A549 (cell line): ENCODE measurements at regions not wholly inside any gene's neighbourhood (a gene's known extent, or its start where the extent isn't known, plus 50 kb on each side); places are given as distances from the start of the nearest gene placed in this dataset.

ENCODE experiments used
- ATAC-seq, 2 experiments: fragments of 200-7000 bp in 1 of 2; fragments of >200 bp in 1 of 2; cut with Nextera tagmentation in 1 of 2; cut with Tn5 transposase in 1 of 2; 3 replicates each; pipeline versions ENCODE4 v1.8.0 to v1.9.1; 2018 to 2020; ENCODE audit warnings: mild to moderate bottlenecking in 1 of 2, moderate library complexity in 1 of 2
- CTCF ChIA-PET: fragments of 300-600 bp; sonication (Branson Sonifier 250); formaldehyde crosslinking; extraction: SDS; loops from one replicate; lab custom pipeline; 2021; ENCODE audit warnings: antibody characterized with exemption, inconsistent platforms; lab: Yijun Ruan, JAX
- POLR2A ChIA-PET: fragments of 350-600 bp; formaldehyde crosslinking; extraction: SDS; loops from one replicate; lab custom pipeline; 2021; ENCODE audit warnings: antibody characterized with exemption, inconsistent platforms; lab: Yijun Ruan, JAX
- DNase-seq, 2 experiments: peaks; one replicate each; pipeline versions ENCODE4 v3.0.0 to v3.0.0-alpha.2; 2011 to 2016; ENCODE audit warnings: low read depth in 1 of 2, low spot score in 1 of 2
- FAIRE-seq: peaks from 2 replicates; lab custom pipeline; 2011; peaks lifted over from hg19 to GRCh38; lab: Jason Lieb, UNC
- H3K27ac ChIP-seq, 2 experiments: fragments of >200 bp; sonication (Bioruptor Twin); formaldehyde crosslinking; 3 replicates each; pipeline ENCODE4 v1.5.1; 2016 to 2017
- H3K4me1 ChIP-seq: fragments of >200 bp; sonication (Bioruptor Twin); formaldehyde crosslinking; 3 replicates; pipeline ENCODE4 v1.6.1; 2016
- H3K4me2 ChIP-seq: fragments of >200 bp; sonication (Bioruptor Twin); formaldehyde crosslinking; 3 replicates; pipeline ENCODE4 v1.6.1; 2016
- H3K4me3 ChIP-seq: fragments of >200 bp; sonication (Bioruptor Twin); formaldehyde crosslinking; 3 replicates; pipeline ENCODE4 v1.5.1; 2016
- H3K9me3 ChIP-seq: fragments of >200 bp; sonication (Bioruptor Twin); formaldehyde crosslinking; 3 replicates; pipeline ENCODE4 v1.6.1; 2016
- BHLHE40 ChIP-seq: IDR thresholded peaks from 2 replicates; pipeline ENCODE4 v1.6.1; 2012; ENCODE audit warnings: low read depth, low read length, inconsistent platforms
- CEBPB ChIP-seq, 2 experiments: fragments of >200 bp in 1 of 2; sonication (Bioruptor Twin) in 1 of 2; formaldehyde crosslinking in 1 of 2; IDR thresholded peaks; 2 replicates each; pipeline ENCODE4 v1.6.1; 2012 to 2016
- EHMT2 ChIP-seq: fragments of 200-600 bp; sonication (generic); IDR thresholded peaks from 2 replicates; pipeline ENCODE4 v1.6.1; 2016; ENCODE audit warnings: antibody characterized with exemption, low read depth, mild to moderate bottlenecking, moderate library complexity
- EP300 ChIP-seq, 2 experiments: fragments of >200 bp; sonication (Bioruptor Twin); formaldehyde crosslinking; IDR thresholded peaks; 2 replicates in 1 of 2; 3 replicates in 1 of 2; pipeline ENCODE4 v1.6.1; 2016 to 2017
- FOSB ChIP-seq: fragments of 250-450 bp; sonication (Bioruptor Pico); IDR thresholded peaks from 2 replicates; pipeline ENCODE4 v1.5.0; 2020; ENCODE audit warnings: mild to moderate bottlenecking, moderate library complexity
- FOSL2 ChIP-seq, 2 experiments: fragments of 450-650 bp in 1 of 2; fragments of >200 bp in 1 of 2; sonication (Bioruptor Twin) in 1 of 2; formaldehyde crosslinking; IDR thresholded peaks; 2 replicates each; pipeline versions ENCODE4 v1.5.0 to v1.6.1; 2016 to 2020; ENCODE audit warnings: mild to moderate bottlenecking in 1 of 2, moderate library complexity in 1 of 2
- GATA3 ChIP-seq: IDR thresholded peaks from 2 replicates; pipeline ENCODE4 v1.6.1; 2012; ENCODE audit warnings: borderline replicate concordance
- HDAC2 ChIP-seq: fragments of 200-600 bp; sonication (generic); IDR thresholded peaks from 2 replicates; pipeline ENCODE4 v1.6.1; 2016
- JUNB ChIP-seq: fragments of >200 bp; sonication (Bioruptor Twin); formaldehyde crosslinking; IDR thresholded peaks from 2 replicates; pipeline ENCODE4 v1.6.1; 2016
- KDM5A ChIP-seq: fragments of 200-600 bp; sonication (generic); IDR thresholded peaks from 2 replicates; pipeline ENCODE4 v1.6.1; 2016; ENCODE audit warnings: antibody characterized with exemption, mild to moderate bottlenecking
- POLR2AphosphoS2 ChIP-seq: conservative IDR thresholded peaks from 2 replicates; pipeline ENCODE4 v1.6.1; 2012; ENCODE audit warnings: low read length, improper control_type of control experiment, inconsistent platforms
- RARB ChIP-seq: fragments of 250-450 bp; sonication (Bioruptor Pico); IDR thresholded peaks from 2 replicates; pipeline ENCODE4 v1.8.0; 2021; ENCODE audit warnings: mild to moderate bottlenecking, moderate library complexity
- RCOR1 ChIP-seq: fragments of 150-350 bp; IDR thresholded peaks from 2 replicates; pipeline ENCODE4 v1.6.1; 2014; ENCODE audit warnings: antibody characterized with exemption, low read length, low read depth
- REST ChIP-seq: fragments of 200-600 bp; sonication (generic); IDR thresholded peaks from 2 replicates; pipeline ENCODE4 v1.6.1; 2016; ENCODE audit warnings: antibody characterized with exemption, mild to moderate bottlenecking, moderate library complexity
- TP53 ChIP-seq: fragments of 250-450 bp; sonication (Bioruptor Pico); IDR thresholded peaks from 2 replicates; pipeline ENCODE4 v1.5.0; 2021; ENCODE audit warnings: mild to moderate bottlenecking, moderate library complexity
- ZC3H11A ChIP-seq: fragments of 450-650 bp; IDR thresholded peaks from 2 replicates; pipeline ENCODE4 v1.6.1; 2014; ENCODE audit warnings: antibody characterized with exemption, mild to moderate bottlenecking
- ZFP36 ChIP-seq: fragments of 450-650 bp; IDR thresholded peaks from 2 replicates; pipeline ENCODE4 v1.6.1; 2014; ENCODE audit warnings: borderline replicate concordance; ENCODE audit not compliant: partially characterized antibody
- ZNF302 ChIP-seq: fragments of 250-450 bp; sonication (Bioruptor Pico); IDR thresholded peaks from 2 replicates; pipeline ENCODE4 v1.9.0; 2021; ENCODE audit warnings: inconsistent platforms, mild to moderate bottlenecking, moderate library complexity
- WGBS: methylation state at CpG from one replicate; pipeline ENCODE4 v1.1.6; 2017; ENCODE audit errors: missing lambda C conversion rate; 5-methylcytosine and 5-hydroxymethylcytosine counted together
- TF ChIP-seq, protein P1 (sequence below): IDR thresholded peaks from 2 replicates; pipeline ENCODE4 v1.6.1; 2012; ENCODE audit warnings: low read depth, borderline replicate concordance
- TF ChIP-seq, protein P2 (sequence below): fragments of 150-350 bp; IDR thresholded peaks from 2 replicates; pipeline ENCODE4 v1.6.1; 2014; ENCODE audit warnings: low read depth, mild to moderate bottlenecking, low read length
- TF ChIP-seq, protein P3 (sequence below): fragments of 250-450 bp; sonication (Bioruptor Pico); IDR thresholded peaks from 2 replicates; pipeline ENCODE4 v1.5.0; 2020; ENCODE audit warnings: low read depth, mild to moderate bottlenecking, moderate library complexity
- TF ChIP-seq, protein P4 (sequence below): IDR thresholded peaks from 2 replicates; pipeline ENCODE4 v1.6.1; 2012

DNA sequence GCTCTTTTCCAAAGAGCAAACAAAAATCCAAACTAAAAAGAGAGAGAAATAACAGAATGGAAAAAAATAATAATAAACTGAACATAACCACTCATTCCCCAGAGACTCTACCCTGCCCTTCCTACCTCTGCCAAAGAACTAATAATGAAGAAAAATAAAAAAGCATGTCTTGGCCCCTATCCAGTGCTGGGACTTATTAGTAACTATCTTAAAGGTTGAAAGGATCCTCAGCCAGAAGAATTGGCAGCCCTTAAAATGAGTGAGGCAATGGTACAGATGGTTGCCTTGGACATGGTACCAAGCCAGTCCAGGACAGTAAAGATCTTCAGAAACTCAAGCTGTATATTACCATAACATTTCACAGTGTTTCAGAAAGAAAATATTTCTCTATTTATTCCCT lies 279.3 kb downstream of the HACE1 start (continued):
- TF ChIP-seq ZC3H11A = no peak
- TF ChIP-seq, protein P1, sequence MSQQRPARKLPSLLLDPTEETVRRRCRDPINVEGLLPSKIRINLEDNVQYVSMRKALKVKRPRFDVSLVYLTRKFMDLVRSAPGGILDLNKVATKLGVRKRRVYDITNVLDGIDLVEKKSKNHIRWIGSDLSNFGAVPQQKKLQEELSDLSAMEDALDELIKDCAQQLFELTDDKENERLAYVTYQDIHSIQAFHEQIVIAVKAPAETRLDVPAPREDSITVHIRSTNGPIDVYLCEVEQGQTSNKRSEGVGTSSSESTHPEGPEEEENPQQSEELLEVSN = no peak
- TF ChIP-seq, protein P2, sequence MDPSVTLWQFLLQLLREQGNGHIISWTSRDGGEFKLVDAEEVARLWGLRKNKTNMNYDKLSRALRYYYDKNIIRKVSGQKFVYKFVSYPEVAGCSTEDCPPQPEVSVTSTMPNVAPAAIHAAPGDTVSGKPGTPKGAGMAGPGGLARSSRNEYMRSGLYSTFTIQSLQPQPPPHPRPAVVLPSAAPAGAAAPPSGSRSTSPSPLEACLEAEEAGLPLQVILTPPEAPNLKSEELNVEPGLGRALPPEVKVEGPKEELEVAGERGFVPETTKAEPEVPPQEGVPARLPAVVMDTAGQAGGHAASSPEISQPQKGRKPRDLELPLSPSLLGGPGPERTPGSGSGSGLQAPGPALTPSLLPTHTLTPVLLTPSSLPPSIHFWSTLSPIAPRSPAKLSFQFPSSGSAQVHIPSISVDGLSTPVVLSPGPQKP = no peak

DNA sequence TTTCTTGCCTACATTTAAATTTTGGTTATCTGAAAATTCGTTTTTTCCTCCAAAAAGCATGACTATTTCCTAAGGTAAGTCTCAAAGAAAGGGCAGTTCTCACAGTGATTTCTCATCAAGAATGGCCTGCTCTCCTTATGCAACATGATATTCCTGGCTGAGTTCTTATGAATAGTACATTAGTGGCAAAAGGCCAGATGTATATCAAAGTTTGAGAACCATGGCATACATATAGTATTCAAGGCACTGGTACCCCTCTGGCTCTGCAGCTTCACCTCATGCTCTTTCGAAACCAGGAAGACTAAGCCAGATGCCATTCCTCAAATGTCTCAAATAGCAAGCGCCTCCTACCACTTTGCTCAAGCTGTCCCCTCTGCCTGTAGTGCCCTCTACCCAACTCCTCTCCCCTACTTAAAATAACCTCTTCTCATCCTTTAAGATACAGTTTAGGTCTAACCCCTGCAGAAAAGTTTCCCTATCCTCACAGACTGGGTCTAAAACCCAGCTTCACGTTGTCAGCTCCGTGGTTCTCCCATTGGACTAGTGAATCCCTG lies 280.3 kb downstream of the HACE1 start:
- 27% methylated on average over 5 of the region's 5 CpGs for whole genome bisulfite sequencing
- Histone ChIP-seq H3K27ac (no peak overlapping the region), H3K4me3 (no peak overlapping the region), H3K4me1 (no peaks in the 10 kb centered on the region), H3K4me2 (no peak overlapping the region), H3K9me3 (no peaks in the 10 kb centered on the region)
- FAIRE-seq (no peak), DNase-seq (no peak), ATAC-seq (no peak)
- TF ChIP-seq CEBPB (IDR thresholded peaks at IDR 0.05) = no peak
- TF ChIP-seq, protein P3, sequence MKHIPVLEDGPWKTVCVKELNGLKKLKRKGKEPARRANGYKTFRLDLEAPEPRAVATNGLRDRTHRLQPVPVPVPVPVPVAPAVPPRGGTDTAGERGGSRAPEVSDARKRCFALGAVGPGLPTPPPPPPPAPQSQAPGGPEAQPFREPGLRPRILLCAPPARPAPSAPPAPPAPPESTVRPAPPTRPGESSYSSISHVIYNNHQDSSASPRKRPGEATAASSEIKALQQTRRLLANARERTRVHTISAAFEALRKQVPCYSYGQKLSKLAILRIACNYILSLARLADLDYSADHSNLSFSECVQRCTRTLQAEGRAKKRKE (CRISPR knock-in tag) = no peak
- ChIA-PET CTCF (no interaction called here), POLR2A (no interaction called here)

DNA sequence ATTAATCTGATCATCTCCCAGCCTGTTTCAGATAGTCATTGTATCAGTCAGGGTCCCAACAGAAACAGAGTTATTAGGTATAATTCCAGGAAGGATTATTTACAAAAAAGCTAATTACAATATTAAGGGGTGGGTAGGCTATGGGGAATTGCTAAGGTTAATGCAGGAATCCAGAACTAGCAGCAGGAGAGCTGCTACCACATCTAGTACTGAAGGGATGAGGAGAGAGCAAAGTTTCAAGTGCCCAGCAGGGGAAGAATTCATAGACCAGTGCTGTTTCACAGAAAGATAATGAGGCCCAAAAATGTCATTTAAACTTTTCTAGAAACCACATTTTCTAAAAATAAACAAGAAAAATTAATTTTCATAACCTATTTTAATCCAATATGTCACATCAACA lies 284.2 kb downstream of the HACE1 start:
- POLR2A ChIA-PET = no interaction called here
- Histone ChIP-seq H3K4me2 (no peak overlapping the region), H3K4me3 (no peak overlapping the region), H3K9me3 (no peaks in the 10 kb centered on the region), H3K4me1 (no peaks in the 10 kb centered on the region), H3K27ac (no peak overlapping the region)
- no peak for ATAC-seq
- FAIRE-seq = no peak
- CTCF ChIA-PET = no interaction called here
- DNase-seq = no peak
- no peak for TF ChIP-seq EP300 (IDR thresholded peaks at IDR 0.05)
- TF ChIP-seq, protein P4, sequence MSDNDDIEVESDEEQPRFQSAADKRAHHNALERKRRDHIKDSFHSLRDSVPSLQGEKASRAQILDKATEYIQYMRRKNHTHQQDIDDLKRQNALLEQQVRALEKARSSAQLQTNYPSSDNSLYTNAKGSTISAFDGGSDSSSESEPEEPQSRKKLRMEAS = no peak
- TF ChIP-seq TP53 = no peak
- no peak for TF ChIP-seq FOSL2 (IDR thresholded peaks at IDR 0.05)
- no peak for TF ChIP-seq FOSL2 (CRISPR knock-in tag; IDR thresholded peaks at IDR 0.05)
- no peak for TF ChIP-seq HDAC2
- TF ChIP-seq JUNB = no peak
- no peak for TF ChIP-seq EHMT2
- TF ChIP-seq POLR2AphosphoS2 = no peak
- TF ChIP-seq GATA3 = no peak
- no peak for TF ChIP-seq ZNF302 (CRISPR knock-in tag)
- no peak for TF ChIP-seq ZFP36
- TF ChIP-seq RCOR1 = no peak
- TF ChIP-seq FOSB (CRISPR knock-in tag) = no peak
- no peak for TF ChIP-seq RARB (CRISPR knock-in tag)
- TF ChIP-seq KDM5A = no peak
- no peak for TF ChIP-seq BHLHE40
- no peak for TF ChIP-seq REST
